ENCODE measurements at regions not wholly inside any gene's neighbourhood (a gene's known extent, or its start where the extent isn't known, plus 50 kb on each side); places are given as distances from the start of the nearest gene placed in this dataset.

GRCh38 chr2:104429639-104430358 is 424.1 kb upstream of the POU3F3 start:
- no peak overlapping the region for H3K4me3 ChIP-seq (ENCODE audit: low read depth, low read length)
- no peaks in the 10 kb centered on the region for H3K27me3 ChIP-seq (ENCODE audit: control insufficient read depth, insufficient read depth, low read length)
- H3K36me3 ChIP-seq (ENCODE audit: control insufficient read depth, insufficient read depth, low read length): no peaks in the 10 kb centered on the region
- TF ChIP-seq CTCF (IDR thresholded peaks at IDR 0.05; ENCODE audit: insufficient read depth, low read length, poor library complexity, severe bottlenecking): no peak
- DNase-seq (ENCODE audit: low read depth): no peak

DNA sequence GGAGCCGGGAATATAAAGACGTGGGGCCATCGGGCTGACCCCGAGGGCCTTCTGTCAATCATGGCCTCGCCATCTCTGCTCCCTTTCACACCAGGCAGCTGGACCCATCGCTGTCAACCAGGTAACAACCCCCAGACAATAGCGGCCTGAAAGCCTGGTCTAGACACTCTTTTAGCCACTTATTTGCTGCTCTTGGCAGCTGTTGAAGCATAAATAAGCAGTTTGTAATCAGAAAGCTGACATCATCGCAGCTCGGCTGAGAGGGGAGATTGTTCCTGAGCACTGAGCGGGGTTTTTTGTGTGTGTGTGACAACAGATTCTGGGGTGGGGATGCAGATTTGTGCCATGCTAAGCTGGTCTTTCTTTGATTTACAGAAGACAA is 423.6 kb upstream of the POU3F3 start:
- H3K36me3 ChIP-seq (ENCODE audit: control insufficient read depth, insufficient read depth, low read length): no peaks in the 10 kb centered on the region
- TF ChIP-seq CTCF (IDR thresholded peaks at IDR 0.05; ENCODE audit: insufficient read depth, low read length, poor library complexity, severe bottlenecking): no peak
- H3K4me3 ChIP-seq (ENCODE audit: low read depth, low read length): no peak overlapping the region
- H3K27me3 ChIP-seq (ENCODE audit: control insufficient read depth, insufficient read depth, low read length): no peaks in the 10 kb centered on the region
- no peak for DNase-seq (ENCODE audit: low read depth)

- Histone ChIP-seq H3K36me3 (ENCODE audit: control insufficient read depth, insufficient read depth, low read length) (no peaks in the 10 kb centered on the region), H3K4me3 (ENCODE audit: low read depth, low read length) (no peak overlapping the region), H3K27me3 (ENCODE audit: control insufficient read depth, insufficient read depth, low read length) (no peaks in the 10 kb centered on the region)
- TF ChIP-seq CTCF (IDR thresholded peaks at IDR 0.05; ENCODE audit: insufficient read depth, low read length, poor library complexity, severe bottlenecking): no peak
- DNase-seq (ENCODE audit: low read depth): no peak
Observed at GRCh38 chr2:104430852-104431251, 423.1 kb upstream of the POU3F3 start.

DNA sequence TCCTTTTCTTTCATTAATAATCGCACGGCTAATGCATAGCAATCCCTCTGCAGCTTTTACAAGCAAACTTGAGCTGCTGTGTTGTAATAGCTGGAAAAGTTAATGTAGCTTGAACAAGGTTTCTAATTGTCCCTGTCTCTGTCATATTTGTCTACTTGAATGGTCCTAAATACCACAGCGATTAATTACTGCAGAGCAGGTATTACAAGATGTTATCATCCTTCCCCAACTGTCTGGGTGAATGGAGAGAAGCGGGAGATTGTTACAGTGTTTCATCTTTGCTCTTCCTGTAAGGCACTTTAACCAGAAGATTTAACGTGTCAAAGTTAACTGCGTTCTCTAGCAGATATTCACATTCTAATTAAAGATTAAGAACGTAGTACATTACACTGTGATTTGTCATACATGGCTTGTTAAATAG is 422.2 kb upstream of the POU3F3 start:
- Histone ChIP-seq H3K27me3 (ENCODE audit: control insufficient read depth, insufficient read depth, low read length) (no peaks in the 10 kb centered on the region), H3K4me3 (ENCODE audit: low read depth, low read length) (no peak overlapping the region), H3K36me3 (ENCODE audit: control insufficient read depth, insufficient read depth, low read length) (no peaks in the 10 kb centered on the region)
- TF ChIP-seq CTCF (IDR thresholded peaks at IDR 0.05; ENCODE audit: insufficient read depth, low read length, poor library complexity, severe bottlenecking): no peak
- DNase-seq (ENCODE audit: low read depth): peak; percentile 9

DNA sequence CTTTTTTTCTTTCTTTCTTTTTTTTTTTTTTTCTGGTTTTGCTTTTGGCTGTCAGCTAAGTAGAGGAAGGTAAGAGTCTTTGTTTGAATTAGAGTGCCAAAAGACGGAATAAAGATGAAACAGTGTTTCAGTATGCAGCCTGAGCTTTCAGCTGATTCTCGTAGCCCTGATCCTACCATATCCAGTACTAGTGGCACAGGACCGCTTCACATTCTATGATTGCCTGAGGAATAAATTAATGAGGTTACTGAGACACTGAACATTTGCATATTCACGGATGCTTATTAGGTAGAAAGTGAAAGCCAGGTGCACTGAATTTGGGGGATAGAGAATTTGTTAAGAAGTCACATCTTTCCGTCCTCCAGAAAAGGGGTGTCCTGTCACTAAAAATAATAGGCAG is 421.5 kb upstream of the POU3F3 start:
- TF ChIP-seq CTCF (IDR thresholded peaks at IDR 0.05; ENCODE audit: insufficient read depth, low read length, poor library complexity, severe bottlenecking): no peak
- DNase-seq (ENCODE audit: low read depth): no peak
- no peaks in the 10 kb centered on the region for H3K36me3 ChIP-seq (ENCODE audit: control insufficient read depth, insufficient read depth, low read length)
- no peaks in the 10 kb centered on the region for H3K27me3 ChIP-seq (ENCODE audit: control insufficient read depth, insufficient read depth, low read length)
- H3K4me3 ChIP-seq (ENCODE audit: low read depth, low read length): no peak overlapping the region

GRCh38 chr2:104432991-104433390 is 420.9 kb upstream of the POU3F3 start:
- Histone ChIP-seq H3K4me3 (ENCODE audit: low read depth, low read length) (no peak overlapping the region), H3K36me3 (ENCODE audit: control insufficient read depth, insufficient read depth, low read length) (no peaks in the 10 kb centered on the region), H3K27me3 (ENCODE audit: control insufficient read depth, insufficient read depth, low read length) (no peaks in the 10 kb centered on the region)
- no peak for DNase-seq (ENCODE audit: low read depth)
- no peak for TF ChIP-seq CTCF (IDR thresholded peaks at IDR 0.05; ENCODE audit: insufficient read depth, low read length, poor library complexity, severe bottlenecking)
